HFFc6 (cell line): ENCODE measurements at regions not wholly inside any gene's neighbourhood (a gene's known extent, or its start where the extent isn't known, plus 50 kb on each side); places are given as distances from the start of the nearest gene placed in this dataset.

Source experiments
- DNase-seq: peaks from one replicate; pipeline ENCODE4 v3.0.0-alpha.2; 2018
- H3K27ac Mint-ChIP-seq: 2 replicates; pipeline ENCODE4 v1.8.0; 2020; ENCODE audit warnings: mild to moderate bottlenecking, mixed read lengths
- H3K27me3 Mint-ChIP-seq: 2 replicates; pipeline ENCODE4 v1.8.0; 2021; ENCODE audit warnings: mild to moderate bottlenecking, moderate library complexity, mixed read lengths; ENCODE audit not compliant: insufficient read depth
- H3K36me3 Mint-ChIP-seq: 2 replicates; pipeline ENCODE4 v1.8.0; 2021; ENCODE audit warnings: low read depth, mixed read lengths
- H3K4me1 Mint-ChIP-seq: 2 replicates; pipeline ENCODE4 v1.8.0; 2020; ENCODE audit warnings: low read depth, mixed read lengths
- H3K4me3 Mint-ChIP-seq: 2 replicates; pipeline ENCODE4 v1.8.0; 2020; ENCODE audit warnings: mild to moderate bottlenecking, moderate library complexity, mixed read lengths
- H3K9me3 Mint-ChIP-seq: 2 replicates; pipeline ENCODE4 v1.8.0; 2020; ENCODE audit warnings: mild to moderate bottlenecking, mixed read lengths
- TF ChIP-seq, protein P1 (sequence below): fragments of 200-600 bp; sonication (generic); IDR thresholded peaks from 2 replicates; pipeline ENCODE4 v1.5.0; 2021; ENCODE audit warnings: antibody characterized with exemption, mild to moderate bottlenecking

DNA sequence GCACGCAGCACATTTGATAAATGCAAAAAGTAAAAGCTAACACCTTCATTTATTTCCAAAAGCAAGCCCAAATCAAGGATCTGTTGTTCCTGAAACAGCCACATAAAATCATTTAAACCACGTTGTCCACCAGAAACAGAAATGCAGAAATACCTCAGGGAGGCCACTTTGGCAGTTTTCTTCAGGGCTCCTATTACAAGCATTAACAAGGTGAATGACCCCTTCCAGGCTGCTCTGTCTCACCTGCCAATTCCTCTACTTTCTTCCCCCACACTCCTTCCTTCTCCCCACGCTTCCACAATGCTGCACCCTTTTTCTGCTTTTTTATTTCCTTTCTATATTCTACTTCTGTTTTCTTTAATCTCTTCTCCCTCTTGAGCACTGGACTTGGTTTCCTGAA, 55.0 kb upstream of the PTGFRN start:
- H3K27ac Mint-ChIP-seq, result no peak overlapping the region

DNA sequence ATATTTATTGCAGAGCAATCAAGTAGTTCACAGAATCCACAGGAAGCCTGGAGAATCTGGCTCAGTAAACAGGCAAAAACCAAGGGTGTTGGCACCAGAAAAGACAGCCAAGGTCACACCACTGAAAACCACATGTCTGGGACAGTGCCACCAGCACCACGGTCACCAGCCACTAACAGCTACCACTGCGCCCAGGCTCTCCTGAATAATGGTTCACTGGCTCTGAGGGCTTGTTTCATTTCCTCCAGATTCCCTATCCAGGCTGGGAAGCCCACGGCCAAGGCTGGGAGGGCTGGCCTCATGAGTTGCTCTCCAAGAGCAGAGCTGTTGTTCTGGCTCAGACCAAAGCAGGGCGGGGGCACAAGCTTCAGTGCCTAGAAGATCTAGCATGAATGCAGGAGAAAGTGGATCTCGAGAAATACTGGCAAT, 54.5 kb upstream of the PTGFRN start:
- TF ChIP-seq, protein P1, sequence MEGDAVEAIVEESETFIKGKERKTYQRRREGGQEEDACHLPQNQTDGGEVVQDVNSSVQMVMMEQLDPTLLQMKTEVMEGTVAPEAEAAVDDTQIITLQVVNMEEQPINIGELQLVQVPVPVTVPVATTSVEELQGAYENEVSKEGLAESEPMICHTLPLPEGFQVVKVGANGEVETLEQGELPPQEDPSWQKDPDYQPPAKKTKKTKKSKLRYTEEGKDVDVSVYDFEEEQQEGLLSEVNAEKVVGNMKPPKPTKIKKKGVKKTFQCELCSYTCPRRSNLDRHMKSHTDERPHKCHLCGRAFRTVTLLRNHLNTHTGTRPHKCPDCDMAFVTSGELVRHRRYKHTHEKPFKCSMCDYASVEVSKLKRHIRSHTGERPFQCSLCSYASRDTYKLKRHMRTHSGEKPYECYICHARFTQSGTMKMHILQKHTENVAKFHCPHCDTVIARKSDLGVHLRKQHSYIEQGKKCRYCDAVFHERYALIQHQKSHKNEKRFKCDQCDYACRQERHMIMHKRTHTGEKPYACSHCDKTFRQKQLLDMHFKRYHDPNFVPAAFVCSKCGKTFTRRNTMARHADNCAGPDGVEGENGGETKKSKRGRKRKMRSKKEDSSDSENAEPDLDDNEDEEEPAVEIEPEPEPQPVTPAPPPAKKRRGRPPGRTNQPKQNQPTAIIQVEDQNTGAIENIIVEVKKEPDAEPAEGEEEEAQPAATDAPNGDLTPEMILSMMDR, result no peak
- Mint-ChIP-seq H3K27me3 (peaks cover 9% of the 10 kb centered on the region), H3K27ac (peak overlapping the region; percentile 33; the same call in 1 of the 2 replicates), H3K9me3 (no peaks in the 10 kb centered on the region), H3K36me3 (0 out of 2 replicates have a peak, but pooled peaks cover 4% of the 10 kb centered on the region), H3K4me1 (peaks cover 57% of the 10 kb centered on the region), H3K4me3 (peak overlapping the region; percentile 27)
- DNase-seq, result peak; percentile 26

More for the DNA sequence above, 55.0 kb upstream of the PTGFRN start:
- TF ChIP-seq, protein P1, result no peak
- H3K9me3 Mint-ChIP-seq, result no peaks in the 10 kb centered on the region
- H3K4me1 Mint-ChIP-seq, result peaks cover 62% of the 10 kb centered on the region
- no peak for DNase-seq
- H3K27me3 Mint-ChIP-seq, result peaks cover 5% of the 10 kb centered on the region
- 0 out of 2 replicates have a peak, but pooled peaks cover 4% of the 10 kb centered on the region for H3K36me3 Mint-ChIP-seq
- peak overlapping the region; percentile 27 for H3K4me3 Mint-ChIP-seq

DNA sequence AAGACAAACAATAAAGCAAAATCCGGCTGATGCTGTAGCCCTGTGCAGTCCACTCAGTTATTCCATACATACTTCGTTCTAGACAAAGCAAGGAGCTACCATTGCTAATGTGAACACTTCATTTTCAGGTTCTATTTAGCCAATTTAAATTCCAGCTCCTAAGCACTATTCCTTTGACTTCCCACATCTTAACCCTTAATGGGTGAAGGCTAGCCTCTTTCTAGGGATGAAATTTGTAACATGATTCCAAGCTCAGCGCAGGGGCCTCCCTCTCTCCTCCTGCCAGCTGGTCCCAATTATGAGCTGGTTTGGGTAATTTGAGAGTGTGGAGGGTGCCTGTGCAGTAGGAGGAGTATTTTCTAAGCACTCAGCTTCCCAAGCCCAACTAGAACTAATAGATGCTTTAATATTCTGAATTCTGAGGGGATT, 53.9 kb upstream of the PTGFRN start:
- peak; percentile 42 for DNase-seq
- Mint-ChIP-seq H3K9me3 (no peaks in the 10 kb centered on the region), H3K36me3 (0 out of 2 replicates have a peak, but pooled peaks cover 4% of the 10 kb centered on the region), H3K27ac (no peak overlapping the region), H3K27me3 (peaks cover 14% of the 10 kb centered on the region), H3K4me1 (peaks cover 51% of the 10 kb centered on the region), H3K4me3 (peak overlapping the region; percentile 39; the same call in 1 of the 2 replicates)
- TF ChIP-seq, protein P1, result no peak

DNA sequence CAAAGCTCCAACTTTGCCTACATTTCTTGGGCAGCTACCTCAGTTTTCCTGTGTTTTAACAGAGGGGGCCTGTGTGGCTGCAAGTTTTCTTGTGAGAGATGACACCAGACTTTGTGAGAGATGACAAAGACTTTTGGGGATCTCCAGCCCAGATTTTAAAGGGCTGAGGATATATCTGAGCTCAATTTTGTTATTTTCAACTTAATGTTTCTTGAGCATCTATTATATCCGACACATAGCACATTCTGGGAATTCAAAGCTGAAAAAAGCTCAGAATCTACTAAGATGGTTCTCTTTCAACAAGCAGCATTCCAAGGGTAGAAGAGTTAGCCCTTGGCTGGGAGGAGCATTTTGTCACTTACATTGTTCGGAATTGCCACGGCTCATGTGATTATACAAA, 53.4 kb upstream of the PTGFRN start:
- DNase-seq, result no peak

DNA sequence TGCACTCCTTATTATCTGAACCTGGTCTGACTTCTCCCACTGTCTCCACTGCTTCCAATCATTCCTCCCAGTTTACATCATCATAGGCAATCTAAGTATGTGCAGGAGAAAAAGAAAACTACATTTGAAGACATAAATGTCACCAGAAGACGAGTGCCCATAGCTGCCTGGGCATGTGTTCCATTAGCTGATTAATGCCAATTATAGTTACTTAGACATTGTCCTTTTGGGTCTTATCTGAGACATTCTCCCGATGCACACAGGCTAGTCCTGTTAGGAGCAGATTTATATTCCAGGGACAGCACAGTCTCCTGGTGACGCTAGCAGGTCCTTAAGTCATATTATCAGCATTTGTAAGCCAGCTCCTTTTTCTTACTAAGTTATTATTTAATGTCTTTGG, 52.6 kb upstream of the PTGFRN start:
- H3K4me1 Mint-ChIP-seq, result peaks cover 48% of the 10 kb centered on the region
- no peak overlapping the region for H3K27ac Mint-ChIP-seq
- TF ChIP-seq, protein P1, result no peak
- H3K27me3 Mint-ChIP-seq, result peaks cover 14% of the 10 kb centered on the region
- no peak overlapping the region for H3K4me3 Mint-ChIP-seq
- no peaks in the 10 kb centered on the region for H3K36me3 Mint-ChIP-seq
- DNase-seq, result no peak
- no peaks in the 10 kb centered on the region for H3K9me3 Mint-ChIP-seq

More for the DNA sequence above, 53.4 kb upstream of the PTGFRN start:
- H3K4me3 Mint-ChIP-seq, result no peak overlapping the region; the same call in 1 of the 2 replicates
- peaks cover 48% of the 10 kb centered on the region for H3K4me1 Mint-ChIP-seq
- 0 out of 2 replicates have a peak, but pooled peaks cover 4% of the 10 kb centered on the region for H3K36me3 Mint-ChIP-seq
- no peaks in the 10 kb centered on the region for H3K9me3 Mint-ChIP-seq
- no peak overlapping the region for H3K27ac Mint-ChIP-seq
- TF ChIP-seq, protein P1, result no peak
- H3K27me3 Mint-ChIP-seq, result peaks cover 14% of the 10 kb centered on the region
